GM18499 (cell line): ENCODE measurements at regions not wholly inside any gene's neighbourhood (a gene's known extent, or its start where the extent isn't known, plus 50 kb on each side); places are given as distances from the start of the nearest gene placed in this dataset.

Experiments used
- ATAC-seq: cut with Tn5 transposase; IDR thresholded peaks from one replicate; pipeline ENCODE4 v1.9.1; 2021; ENCODE audit warnings: moderate number of reproducible peaks; ENCODE audit not compliant: insufficient read depth, unreplicated experiment

- no peak for ATAC-seq
These were observed 477.9 kb upstream of the ANKRD30A start for GRCh38 chr10:36647540-36647939.

GRCh38 chr10:36640626-36641025, 484.8 kb upstream of the ANKRD30A start:
- ATAC-seq: no peak

DNA sequence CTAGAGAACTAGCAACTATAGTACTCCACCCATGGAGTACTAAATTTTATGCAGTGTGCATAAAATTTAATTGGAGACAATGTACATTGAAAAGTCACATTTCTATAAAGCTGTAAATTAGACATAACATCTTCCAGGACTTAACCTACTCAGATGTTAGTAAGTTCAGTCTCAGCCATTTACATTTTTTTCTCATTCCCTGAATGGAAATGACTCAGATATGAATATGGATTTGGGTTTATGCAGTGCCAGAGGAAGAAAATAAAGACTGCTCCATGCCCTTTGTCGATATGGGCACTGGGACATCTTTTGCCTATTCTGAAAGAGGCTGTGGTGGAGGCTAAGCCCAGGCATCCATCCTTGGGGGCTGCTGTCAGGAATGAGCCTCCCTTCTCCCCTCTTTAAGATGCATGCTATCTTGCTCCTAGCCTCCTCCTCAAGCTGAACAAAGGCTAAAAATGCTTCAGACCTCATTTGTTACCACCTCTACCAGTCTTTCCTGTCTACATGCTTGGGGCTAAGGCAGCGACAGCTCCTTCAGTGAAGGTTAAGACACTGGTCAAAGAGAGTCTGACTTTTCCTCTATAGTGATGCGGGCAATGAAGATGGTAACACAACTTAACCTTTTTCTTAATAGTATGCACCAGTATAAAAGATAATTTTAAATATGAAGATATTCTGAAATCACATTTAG, 486.8 kb upstream of the ANKRD30A start:
- no peak for ATAC-seq

DNA sequence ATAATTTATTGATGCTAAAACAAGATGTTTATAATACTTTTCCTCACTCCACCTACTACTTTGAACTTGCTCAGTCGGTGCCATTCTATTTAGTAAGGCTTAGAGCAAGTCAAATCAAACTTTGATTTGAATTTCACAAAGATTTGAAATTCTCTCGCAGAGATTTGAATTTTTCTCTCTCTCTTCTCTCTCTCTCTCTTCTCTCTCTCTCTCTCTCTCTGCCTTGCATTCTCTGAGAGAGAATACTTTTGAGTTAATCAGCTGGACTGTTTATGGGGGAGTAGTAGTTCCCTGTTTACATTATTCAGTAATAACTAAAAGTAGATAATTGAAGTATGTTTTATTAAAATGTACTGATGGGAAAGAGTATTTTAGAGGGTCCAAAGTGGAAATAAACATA, 488.5 kb upstream of the ANKRD30A start:
- no peak for ATAC-seq

GRCh38 chr10:36636285-36636839, 489.0 kb upstream of the ANKRD30A start:
- ATAC-seq: no peak

DNA sequence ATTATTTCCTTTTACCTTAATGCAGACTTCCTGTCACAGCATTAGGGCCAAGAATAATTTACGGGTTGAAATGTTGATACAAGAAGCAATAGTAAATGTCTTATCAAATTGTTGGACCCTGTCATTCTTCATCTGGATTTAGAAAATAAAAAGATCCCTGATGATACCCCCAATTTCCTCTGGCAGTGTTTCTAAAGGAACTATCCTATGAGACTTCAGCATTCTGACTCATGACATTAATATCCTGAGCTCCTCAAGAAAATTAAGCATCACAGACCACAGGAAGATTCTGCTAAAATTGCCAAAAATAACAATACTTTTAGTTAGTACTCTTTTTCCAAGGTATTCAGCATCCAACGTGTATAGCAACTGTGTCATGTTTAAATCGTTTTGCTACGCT, 490.5 kb upstream of the ANKRD30A start:
- no peak for ATAC-seq

DNA sequence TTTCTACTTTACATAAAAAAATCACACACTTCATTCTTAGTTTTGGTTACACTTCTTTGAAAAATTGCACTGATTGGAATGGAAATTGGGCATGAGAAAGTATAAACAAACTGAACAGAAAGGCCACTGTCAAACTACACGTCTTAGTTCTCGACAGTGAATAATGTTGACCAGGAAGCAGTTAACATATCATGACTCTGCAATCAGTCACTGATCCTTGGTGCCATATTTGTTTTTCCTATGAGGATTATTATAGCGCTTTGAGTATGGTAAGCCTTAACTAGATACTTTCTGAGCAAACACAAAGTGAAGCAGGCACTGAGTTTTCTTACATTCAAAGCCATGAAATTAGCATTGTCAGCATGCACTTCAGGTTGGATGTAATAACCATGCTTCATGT, 495.1 kb upstream of the ANKRD30A start:
- ATAC-seq: no peak

- ATAC-seq: no peak
These were observed 495.9 kb upstream of the ANKRD30A start for GRCh38 chr10:36629476-36629875.

DNA sequence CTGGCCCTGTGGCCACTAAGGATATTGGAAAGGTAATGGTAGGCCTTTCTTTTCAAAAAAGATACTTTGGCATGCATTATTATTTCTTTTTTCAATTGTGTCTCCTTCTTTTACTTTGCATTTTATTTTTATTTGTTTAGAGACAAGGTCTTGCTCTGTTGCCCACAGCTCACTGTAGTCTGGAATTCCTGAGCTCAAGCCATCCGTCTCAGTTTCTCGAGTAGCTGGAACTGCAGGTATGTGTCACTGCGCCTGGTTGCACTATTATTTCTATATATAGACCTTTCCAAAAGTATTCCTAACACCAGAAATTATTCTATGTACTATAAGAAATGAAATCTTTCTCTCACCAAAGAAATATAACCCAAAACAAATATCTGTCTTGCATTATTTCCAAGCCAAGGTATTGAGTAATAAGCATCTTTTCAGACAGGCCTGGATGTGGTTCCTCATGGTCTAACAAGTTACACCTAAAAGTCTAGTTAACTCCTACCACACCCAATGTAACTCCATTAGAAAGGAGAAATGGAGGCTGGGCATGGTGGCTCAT, 500.8 kb upstream of the ANKRD30A start:
- ATAC-seq: no peak

- ATAC-seq: no peak
These were observed 504.1 kb upstream of the ANKRD30A start for GRCh38 chr10:36621346-36621745.

GRCh38 chr10:36612436-36612835, 513.0 kb upstream of the ANKRD30A start:
- no peak for ATAC-seq

DNA sequence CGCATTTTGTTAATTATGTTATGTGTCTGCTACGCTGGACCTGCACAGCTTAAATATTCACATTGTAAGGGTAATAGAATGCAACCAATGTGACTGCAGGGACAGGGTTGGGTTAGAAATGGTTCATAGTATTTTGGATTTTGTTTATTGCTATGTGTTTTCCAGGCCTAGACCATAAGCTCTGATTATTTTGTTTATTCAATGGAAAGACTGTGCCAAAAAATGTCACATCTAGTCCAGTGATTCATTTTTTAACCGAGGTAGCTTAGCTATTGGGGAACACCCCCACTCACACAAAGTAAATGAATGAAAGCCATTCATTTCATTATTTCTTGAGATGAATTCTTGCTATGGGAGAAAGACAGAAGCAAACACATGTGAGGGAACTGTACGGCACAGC, 516.5 kb upstream of the ANKRD30A start:
- ATAC-seq: no peak

DNA sequence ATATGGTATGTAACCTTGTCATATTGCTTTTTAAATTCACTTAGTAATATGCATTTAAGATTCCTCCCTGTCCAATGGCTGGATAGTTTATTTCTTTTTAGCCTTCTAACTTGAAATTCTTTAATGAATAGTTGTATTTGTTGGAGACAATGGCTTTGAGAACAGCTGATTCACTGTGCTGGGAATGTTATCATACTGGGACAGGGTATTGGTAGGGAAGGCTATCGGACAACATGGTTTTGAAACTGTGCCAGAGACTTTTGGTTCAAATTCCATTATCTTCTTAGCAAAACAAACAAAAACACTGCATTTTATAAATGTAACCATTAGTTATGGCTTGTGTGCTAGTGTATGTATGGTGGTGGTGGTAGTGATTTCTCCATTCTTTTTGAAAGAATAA, 517.1 kb upstream of the ANKRD30A start:
- ATAC-seq: no peak

GRCh38 chr10:36606234-36606839, 519.1 kb upstream of the ANKRD30A start:
- ATAC-seq: no peak

- ATAC-seq: no peak
These were observed 521.1 kb upstream of the ANKRD30A start for GRCh38 chr10:36604316-36604715.

DNA sequence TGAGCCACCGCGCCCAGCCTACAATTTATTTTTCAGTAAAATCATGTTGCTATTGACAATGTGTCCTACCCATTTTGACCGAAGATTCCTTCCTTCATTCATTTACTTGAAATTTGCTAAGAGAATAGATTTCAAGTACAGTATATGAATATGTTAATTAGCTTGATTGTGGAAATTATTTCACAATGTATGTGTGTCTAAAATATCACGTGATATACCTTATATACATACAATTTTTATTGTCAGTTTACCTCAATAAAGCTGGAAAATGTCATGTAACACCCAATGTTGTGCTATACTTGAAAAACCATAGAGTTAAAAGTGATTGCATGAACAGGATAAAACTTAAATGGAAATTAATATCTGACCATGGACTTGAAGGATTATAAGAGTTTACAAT, 521.7 kb upstream of the ANKRD30A start:
- ATAC-seq: no peak

- no peak for ATAC-seq
These were observed 523.0 kb upstream of the ANKRD30A start for GRCh38 chr10:36602374-36602773.

DNA sequence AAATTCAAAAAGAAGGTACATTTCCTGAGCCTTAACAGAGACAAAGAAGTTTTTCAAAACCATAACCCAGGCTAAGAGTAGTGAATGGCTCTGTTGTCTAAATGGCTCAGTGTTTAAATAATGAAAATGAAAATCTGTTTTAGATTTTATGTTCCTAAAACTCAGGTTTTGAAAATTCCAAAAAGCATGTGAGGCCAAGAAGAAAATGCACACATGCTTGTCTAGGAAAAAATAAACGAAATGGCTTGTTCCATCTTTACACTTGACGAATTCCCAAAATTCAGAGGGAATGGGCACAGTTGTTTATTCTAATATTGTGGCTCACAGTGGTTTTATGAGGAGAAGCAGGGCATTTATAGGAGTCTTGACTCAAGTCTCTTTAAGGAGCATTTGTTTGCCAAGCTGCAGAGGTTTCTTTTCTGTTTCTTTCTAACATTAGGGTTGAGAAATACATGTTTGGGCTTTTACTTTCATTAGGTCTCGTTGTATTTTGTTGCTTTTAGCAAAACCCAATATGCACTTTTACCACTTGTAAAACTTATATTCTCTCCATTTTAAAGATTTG, 527.6 kb upstream of the ANKRD30A start:
- no peak for ATAC-seq

DNA sequence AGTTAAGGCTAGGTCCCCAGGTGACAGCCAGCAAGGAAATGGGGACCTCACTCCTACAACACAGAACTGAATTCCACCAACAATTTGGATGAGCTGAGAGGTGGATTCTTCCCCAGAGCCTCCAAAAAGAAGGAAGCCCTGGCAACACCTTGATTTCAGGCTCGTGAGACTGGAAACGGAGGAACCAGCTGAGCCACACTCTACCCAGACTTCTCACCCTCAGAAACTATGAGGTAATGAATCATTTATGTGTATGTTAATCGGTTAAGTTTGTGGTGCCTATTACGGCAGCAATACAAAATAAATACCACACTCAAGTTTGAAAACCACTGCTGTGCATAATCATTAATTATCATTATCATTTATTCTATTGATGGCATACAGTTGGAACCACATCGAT, 532.4 kb upstream of the ANKRD30A start:
- ATAC-seq: no peak

DNA sequence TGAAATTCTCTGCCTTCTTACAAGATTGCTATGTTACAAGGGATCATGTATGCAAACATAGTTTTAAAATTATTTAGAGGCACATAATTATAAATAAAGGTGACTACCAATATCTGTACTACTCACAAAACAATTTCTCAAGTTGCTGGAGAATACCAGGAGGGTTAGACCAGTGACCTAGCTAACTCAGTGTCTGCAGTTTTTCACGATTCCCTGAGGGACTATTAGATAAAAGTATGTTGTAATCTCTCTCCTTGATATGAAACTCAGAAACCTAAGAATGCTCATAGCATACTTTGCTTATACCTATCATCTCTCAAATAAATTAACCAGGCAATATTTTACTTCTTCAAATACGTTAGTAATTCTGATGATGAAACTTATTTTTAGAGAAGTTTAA, 534.0 kb upstream of the ANKRD30A start:
- no peak for ATAC-seq

DNA sequence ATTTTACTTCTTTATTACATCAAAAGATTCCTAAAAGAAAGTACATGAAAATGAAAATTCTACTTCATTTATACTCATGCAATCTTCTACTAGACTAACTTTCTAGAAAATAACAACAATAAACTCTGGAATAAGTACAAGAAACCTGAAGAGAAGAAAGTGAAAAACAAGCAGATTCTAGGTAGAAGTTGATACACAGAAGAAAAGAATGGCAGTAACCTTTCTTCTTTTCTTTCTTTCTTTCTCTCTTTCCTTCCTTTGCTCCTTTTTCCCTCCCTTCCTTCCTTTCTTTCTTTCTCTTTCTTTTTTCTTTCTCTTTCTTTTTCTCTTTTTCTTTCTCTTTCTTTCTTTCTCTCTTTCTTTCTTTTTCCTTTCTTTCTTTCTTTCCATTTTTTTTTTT, 541.7 kb upstream of the ANKRD30A start:
- ATAC-seq: no peak
